ENCODE measurements at regions not wholly inside any gene's neighbourhood (a gene's known extent, or its start where the extent isn't known, plus 50 kb on each side); places are given as distances from the start of the nearest gene placed in this dataset.
"Not testable (repeated sequence)": the region's sequence is repeated elsewhere in the genome, so short reads cannot be mapped to it uniquely, and the experiment has no call there.

- H3K4me3 ChIP-seq (ENCODE audit: control insufficient read depth, low read depth, low read length): no peak overlapping the region
- no peak for DNase-seq (ENCODE audit: low read depth)
- TF ChIP-seq CTCF (conservative IDR thresholded peaks at IDR 0.05; ENCODE audit: control insufficient read depth, insufficient read depth, low read depth, low read length): no peak
Observed at GRCh38 chr5:163867738-163868137, 362.3 kb downstream of the MAT2B start.

GRCh38 chr5:163869581-163869980, 364.2 kb downstream of the MAT2B start:
- TF ChIP-seq CTCF (conservative IDR thresholded peaks at IDR 0.05; ENCODE audit: control insufficient read depth, insufficient read depth, low read depth, low read length): no peak
- H3K4me3 ChIP-seq (ENCODE audit: control insufficient read depth, low read depth, low read length): no peak overlapping the region
- no peak for DNase-seq (ENCODE audit: low read depth)

GRCh38 chr5:163870441-163870840, 365.0 kb downstream of the MAT2B start:
- no peak for TF ChIP-seq CTCF (conservative IDR thresholded peaks at IDR 0.05; ENCODE audit: control insufficient read depth, insufficient read depth, low read depth, low read length)
- DNase-seq (ENCODE audit: low read depth): no peak
- no peak overlapping the region for H3K4me3 ChIP-seq (ENCODE audit: control insufficient read depth, low read depth, low read length)

GRCh38 chr5:163874431-163874830, 369.0 kb downstream of the MAT2B start:
- no peak for TF ChIP-seq CTCF (conservative IDR thresholded peaks at IDR 0.05; ENCODE audit: control insufficient read depth, insufficient read depth, low read depth, low read length)
- DNase-seq (ENCODE audit: low read depth): no peak
- H3K4me3 ChIP-seq (ENCODE audit: control insufficient read depth, low read depth, low read length): no peak overlapping the region

GRCh38 chr5:163874912-163875311, 369.5 kb downstream of the MAT2B start:
- not testable (repeated sequence) for DNase-seq (ENCODE audit: low read depth)

GRCh38 chr5:163877865-163878264, 372.4 kb downstream of the MAT2B start:
- no peak for DNase-seq (ENCODE audit: low read depth)
- no peak for TF ChIP-seq CTCF (conservative IDR thresholded peaks at IDR 0.05; ENCODE audit: control insufficient read depth, insufficient read depth, low read depth, low read length)
- no peak overlapping the region for H3K4me3 ChIP-seq (ENCODE audit: control insufficient read depth, low read depth, low read length)

More at GRCh38 chr5:163874912-163875311, 369.5 kb downstream of the MAT2B start:
- not testable (repeated sequence) for H3K4me3 ChIP-seq (ENCODE audit: control insufficient read depth, low read depth, low read length)

- no peak for TF ChIP-seq CTCF (conservative IDR thresholded peaks at IDR 0.05; ENCODE audit: control insufficient read depth, insufficient read depth, low read depth, low read length)
Observed at GRCh38 chr5:163878490-163878889, 373.1 kb downstream of the MAT2B start.

More at GRCh38 chr5:163878490-163878889, 373.1 kb downstream of the MAT2B start:
- no peak overlapping the region for H3K4me3 ChIP-seq (ENCODE audit: control insufficient read depth, low read depth, low read length)
- DNase-seq (ENCODE audit: low read depth): no peak
